ENCODE measurements at regions not wholly inside any gene's neighbourhood (a gene's known extent, or its start where the extent isn't known, plus 50 kb on each side); places are given as distances from the start of the nearest gene placed in this dataset.

- TF ChIP-seq CTCF (IDR thresholded peaks at IDR 0.05) (no peak), POLR2A (IDR thresholded peaks at IDR 0.05) (no peak)
Measured at GRCh38 chr5:42878550-42878949, 66.9 kb upstream of the SELENOP start.

Measured in right lobe of liver (tissue), 4 donors.